Adrenal gland (tissue), 9 donors: ENCODE measurements at regions not wholly inside any gene's neighbourhood (a gene's known extent, or its start where the extent isn't known, plus 50 kb on each side); places are given as distances from the start of the nearest gene placed in this dataset.

Source experiments
- DNase-seq, 7 donors: peaks; one replicate each; pipeline ENCODE4 v3.0.0-alpha.2; 2019 to 2020
- H3K27ac ChIP-seq, 5 donors: fragments of 200-600 bp; sonication (generic) in 4 of 5; 1 replicate in 3 of 5; 2 replicates in 2 of 5; pipeline versions ENCODE4 v1.5.1 to v1.8.0; 2016 to 2020; ENCODE audit warnings: mild to moderate bottlenecking in 1 of 5
- H3K27me3 ChIP-seq: fragments of 200-600 bp; 2 replicates; pipeline ENCODE4 v1.8.0; 2021
- H3K36me3 ChIP-seq, 2 donors: fragments of 200-600 bp; replicated peaks in 1 of 2; 1 replicate in 1 of 2; 2 replicates in 1 of 2; pipeline versions ENCODE4 v1.5.1 to v1.8.0; 2018 to 2022
- H3K4me1 ChIP-seq, 2 donors: fragments of 200-600 bp; replicated peaks in 1 of 2; 1 replicate in 1 of 2; 2 replicates in 1 of 2; pipeline versions ENCODE4 v1.5.1 to v1.8.0; 2018 to 2021
- H3K4me3 ChIP-seq, 4 donors: fragments of 200-600 bp; sonication (generic) in 3 of 4; one replicate each; pipeline ENCODE4 v1.5.1; 2016 to 2018
- H3K9me3 ChIP-seq, 3 donors: fragments of 200-600 bp; sonication (generic) in 1 of 3; replicated peaks in 1 of 3; 1 replicate in 2 of 3; 2 replicates in 1 of 3; pipeline versions ENCODE4 v1.5.1 to v1.8.0; 2016 to 2021
- CTCF ChIP-seq, 6 experiments: fragments of 450-650 bp in 4 of 6; fragments of 200-600 bp in 2 of 6; sonication (generic) in 1 of 6; IDR thresholded peaks; 1 replicate in 5 of 6; 2 replicates in 1 of 6; pipeline versions ENCODE4 v1.5.1 to v1.8.0; 2016 to 2021; ENCODE audit warnings: antibody characterized with exemption in 6 of 6, mild to moderate bottlenecking in 2 of 6, moderate library complexity in 1 of 6
- POLR2A ChIP-seq, 2 donors: fragments of 450-650 bp; IDR thresholded peaks; one replicate each; pipeline ENCODE4 v1.6.1; 2017; ENCODE audit warnings: antibody characterized with exemption in 2 of 2, mild to moderate bottlenecking in 2 of 2, moderate library complexity in 1 of 2
- WGBS, 4 donors: extraction: QIAGEN DNeasy Blood & Tissue Kit in 2 of 4; methylation state at CpG; one replicate each; pipeline versions ENCODE4 v1.1.5 to v1.1.7; 2013 to 2017; 5-methylcytosine and 5-hydroxymethylcytosine counted together
- intact Hi-C, 2 donors: fragments of 100-400 bp; cut with DNase I; formaldehyde crosslinking; loops; one replicate each; pipeline versions ENCODE4 v1.14.1 to v1.15.0; 2022 to 2023
- donor health status: healthy with polysubstance abuse.
- donor health status: Bipolar disorder and iron deficiency.
- donor health status: DM: yes; HTN: yes; CAD: no.
- donor health status: DM: no; HTN: no; CAD: no.
- donor health status: DM: no; HTN: no; CAD: no.

DNA sequence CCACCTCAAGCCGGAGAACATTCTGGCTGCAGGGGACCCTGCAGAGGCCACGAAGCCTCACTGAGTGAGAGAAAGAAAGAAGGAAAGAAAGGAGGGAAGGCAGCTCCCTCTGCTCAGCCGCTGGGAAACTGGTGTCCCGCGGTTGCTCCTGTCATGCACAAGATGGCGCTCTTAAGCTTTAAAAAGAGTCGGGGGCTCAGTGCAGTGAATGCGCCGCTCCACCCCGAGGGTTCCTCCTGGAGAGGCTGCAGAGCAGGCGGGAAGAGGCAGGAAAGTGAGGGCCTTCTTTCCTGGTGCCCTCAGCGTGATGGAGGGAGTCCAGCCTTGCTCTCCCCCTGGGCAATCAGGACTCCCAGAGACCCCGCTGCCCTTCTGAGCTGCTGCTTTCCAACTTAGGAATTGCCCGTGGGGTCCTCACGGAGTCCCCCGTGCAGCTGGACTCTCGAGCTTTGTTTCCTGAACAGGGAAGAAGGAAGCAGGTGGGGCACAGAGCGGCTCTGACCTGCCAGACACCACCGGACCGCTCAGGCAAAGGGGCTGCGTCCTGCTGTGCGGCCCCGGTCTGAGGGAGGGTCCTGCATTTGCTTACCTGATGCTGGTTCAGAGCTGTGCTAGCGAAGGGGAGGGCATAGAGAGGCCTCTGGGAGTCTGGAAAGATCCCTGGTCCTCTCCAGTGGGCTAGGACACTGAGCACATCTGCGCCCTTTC lies 141.9 kb upstream of the MKI67 start:
- TF ChIP-seq CTCF (IDR thresholded peaks at IDR 0.05): peak in 3 of 6 experiments; percentile 2 to 39 (median 23)
- TF ChIP-seq POLR2A (IDR thresholded peaks at IDR 0.05): no peak
- Histone ChIP-seq H3K9me3 (no peaks in the 10 kb centered on the region), H3K36me3 (no peaks in the 10 kb centered on the region), H3K27ac (no peak overlapping the region), H3K4me3 (no peak overlapping the region), H3K27me3 (peaks cover 43% of the 10 kb centered on the region), H3K4me1 (no peaks in the 10 kb centered on the region)
- WGBS, 4 donors: 22 to 42% (median 34%) methylated on average over 19 to 25 of the region's 25 CpGs
- intact Hi-C loops: loop anchor here in 1 of 2 donors (10.0 kb wide), 1 partner anchor 267 kb away; no protein-coding TSS in a partner anchor
- peak in 2 of 7 donors; percentile 4 to 53 for DNase-seq

GRCh38 chr10:128274938-128275337 lies 148.7 kb upstream of the MKI67 start:
- intact Hi-C loops: loop anchor here in 1 of 2 donors (10.0 kb wide), 1 partner anchor 1700 kb away; no protein-coding TSS in a partner anchor
- Histone ChIP-seq H3K9me3 (no peaks in the 10 kb centered on the region), H3K27ac (no peak overlapping the region), H3K36me3 (no peaks in the 10 kb centered on the region), H3K4me1 (no peaks in the 10 kb centered on the region), H3K27me3 (peaks cover 13% of the 10 kb centered on the region), H3K4me3 (no peak overlapping the region)
- WGBS, 4 donors: 28 to 57% (median 42%) methylated on average over 10 of the region's 10 CpGs
- peak in 1 of 7 donors; percentile 3 for DNase-seq
- TF ChIP-seq POLR2A (IDR thresholded peaks at IDR 0.05): no peak
- no peak for TF ChIP-seq CTCF (IDR thresholded peaks at IDR 0.05)

- no peaks in the 10 kb centered on the region for H3K4me1 ChIP-seq
- intact Hi-C loops: loop anchor here in 1 of 2 donors (10.0 kb wide), 1 partner anchor 1699 kb away; no protein-coding TSS in a partner anchor
- 62 to 68% (median 65%) methylated on average over 19 of the region's 19 CpGs for WGBS, 4 donors
- no peaks in the 10 kb centered on the region for H3K9me3 ChIP-seq
- H3K27me3 ChIP-seq: peaks cover 13% of the 10 kb centered on the region
- H3K4me3 ChIP-seq: no peak overlapping the region
- no peak overlapping the region for H3K27ac ChIP-seq
- no peak for DNase-seq
- no peaks in the 10 kb centered on the region for H3K36me3 ChIP-seq
- TF ChIP-seq POLR2A (IDR thresholded peaks at IDR 0.05) (no peak), CTCF (IDR thresholded peaks at IDR 0.05) (no peak)
Measured at GRCh38 chr10:128275388-128276177, 149.4 kb upstream of the MKI67 start.

DNA sequence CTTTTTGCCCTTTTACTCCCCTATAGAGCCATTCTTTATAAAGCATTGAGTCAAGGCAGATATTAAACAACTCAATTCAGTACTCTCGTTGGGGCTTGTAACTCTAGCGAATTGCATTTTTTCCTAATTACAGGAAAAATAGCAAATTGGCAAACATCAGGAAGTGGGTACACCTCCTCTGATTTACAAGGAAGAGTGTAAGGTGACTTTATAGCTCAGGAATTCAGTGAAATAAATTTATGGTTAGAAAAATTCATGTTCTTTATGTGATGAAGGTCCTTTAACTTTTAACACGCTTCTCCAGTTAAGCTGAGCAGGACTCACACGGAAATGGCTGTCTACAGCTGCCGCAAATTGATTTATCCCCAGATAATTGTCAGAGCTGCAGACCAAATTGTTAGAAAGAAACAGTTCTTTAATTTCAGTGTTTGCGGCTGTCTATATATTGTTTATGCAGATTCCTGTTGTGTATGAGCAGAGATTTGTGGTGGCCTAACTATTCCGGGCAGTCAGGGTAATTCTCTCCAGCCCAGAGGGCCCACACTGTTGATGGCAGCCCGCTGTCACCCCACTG lies 151.1 kb upstream of the MKI67 start:
- DNase-seq: no peak
- TF ChIP-seq POLR2A (IDR thresholded peaks at IDR 0.05): no peak
- TF ChIP-seq CTCF (IDR thresholded peaks at IDR 0.05): no peak
- H3K9me3 ChIP-seq: no peaks in the 10 kb centered on the region
- H3K4me3 ChIP-seq: no peak overlapping the region
- no peaks in the 10 kb centered on the region for H3K36me3 ChIP-seq
- intact Hi-C loops: loop anchor here in 1 of 2 donors (10.0 kb wide), 1 partner anchor 1697 kb away; no protein-coding TSS in a partner anchor
- 50 to 61% (median 60%) methylated on average over 8 of the region's 8 CpGs for WGBS, 4 donors
- H3K27me3 ChIP-seq: peaks cover 13% of the 10 kb centered on the region
- no peaks in the 10 kb centered on the region for H3K4me1 ChIP-seq
- no peak overlapping the region for H3K27ac ChIP-seq
